ENCODE measurements at regions not wholly inside any gene's neighbourhood (a gene's known extent, or its start where the extent isn't known, plus 50 kb on each side); places are given as distances from the start of the nearest gene placed in this dataset.

GRCh38 chr20:60395991-60396390 lies 437.8 kb downstream of the CDH26 start:
- DNase-seq: no peak

DNA sequence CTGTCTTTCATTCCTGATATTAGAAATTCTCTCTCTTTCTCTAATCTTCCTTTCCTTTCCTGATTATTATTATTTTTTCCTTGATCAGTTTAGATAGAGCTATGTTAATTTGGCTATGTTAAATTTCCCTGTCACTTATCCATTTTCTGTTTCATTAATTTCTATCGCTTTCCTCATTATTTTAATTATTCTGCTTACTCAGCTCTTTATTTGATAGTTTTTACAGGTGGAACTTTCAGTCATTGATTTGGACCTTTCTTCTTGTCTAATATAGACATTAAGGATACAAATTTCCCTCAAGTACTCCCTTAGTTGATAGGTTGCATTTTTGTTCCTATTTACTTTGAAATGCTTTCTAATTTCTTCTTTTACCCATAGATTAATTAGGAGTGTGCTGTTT lies 442.3 kb downstream of the CDH26 start:
- DNase-seq: no peak

DNA sequence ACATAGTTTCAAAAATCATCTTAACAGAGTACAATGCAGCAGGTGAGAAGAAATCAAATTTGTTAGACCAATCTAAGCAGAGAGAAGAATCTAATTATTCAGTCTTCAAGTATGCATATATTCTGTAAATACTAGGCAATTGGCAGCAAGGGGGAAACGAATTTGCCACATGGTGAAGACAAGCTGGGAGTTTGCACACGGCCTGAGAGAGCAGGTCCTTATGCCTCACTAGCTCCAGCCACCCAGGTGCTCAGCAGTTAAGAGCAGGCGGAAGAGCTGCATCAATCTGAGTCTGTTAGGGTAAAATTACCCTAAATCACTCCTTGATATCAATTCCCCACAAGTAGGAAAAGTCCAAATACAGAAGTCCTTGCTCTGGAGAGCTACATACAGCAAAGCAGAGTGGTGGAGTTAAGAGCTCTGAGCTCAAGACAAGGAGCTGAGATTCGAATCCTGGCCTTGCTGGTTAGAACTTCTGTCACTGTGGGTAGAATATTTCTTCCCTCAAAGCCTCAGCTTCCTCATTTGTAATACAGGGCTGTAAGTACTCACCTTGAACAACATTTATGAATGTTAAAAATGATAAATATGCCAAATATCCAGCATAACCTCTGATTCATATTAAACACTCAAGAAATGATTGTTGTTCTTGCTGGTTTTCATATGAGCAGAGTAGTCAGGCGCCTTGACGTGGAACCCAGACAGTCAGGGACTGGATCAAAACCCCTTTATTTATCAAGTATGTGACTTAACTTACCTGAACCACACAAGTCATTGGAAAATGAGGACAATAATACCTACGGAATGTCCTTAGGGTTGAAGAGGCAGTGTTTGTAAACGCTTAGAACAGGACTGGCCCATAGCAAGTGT lies 444.2 kb downstream of the CDH26 start:
- no peak for DNase-seq

DNA sequence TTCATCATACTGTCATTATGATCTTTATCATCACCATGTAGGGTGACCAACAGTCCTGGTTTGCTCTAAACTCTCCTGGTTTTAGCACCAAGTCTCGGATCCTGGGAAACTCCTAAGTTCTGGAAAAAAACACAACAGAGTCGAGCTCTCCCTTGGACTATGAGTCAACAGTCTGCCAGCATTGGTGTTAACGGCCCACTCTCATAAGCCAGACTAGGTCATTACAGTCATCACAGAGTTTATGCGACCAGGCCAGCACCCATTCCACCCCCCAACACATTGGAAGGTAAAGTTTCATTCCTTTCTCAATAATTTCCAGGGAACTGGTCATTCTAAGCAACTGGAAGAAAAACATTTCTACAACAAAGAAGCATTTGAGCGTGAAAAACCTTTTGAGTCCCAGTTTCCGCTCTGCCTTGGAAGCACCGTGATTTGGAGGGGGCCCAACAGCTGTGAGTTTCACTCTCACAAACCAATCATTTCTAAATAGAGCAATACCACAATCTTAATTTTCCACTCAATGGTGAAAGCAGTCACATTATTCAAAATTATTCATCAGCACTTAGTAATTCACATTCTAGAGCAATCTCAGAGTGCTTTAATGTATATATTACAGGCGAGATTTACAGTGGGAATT lies 445.0 kb downstream of the CDH26 start:
- no peak for DNase-seq

GRCh38 chr20:60407011-60407771 lies 449.0 kb downstream of the CDH26 start:
- no peak for DNase-seq

- DNase-seq: no peak
These were observed 449.7 kb downstream of the CDH26 start for GRCh38 chr20:60407938-60408337.

DNA sequence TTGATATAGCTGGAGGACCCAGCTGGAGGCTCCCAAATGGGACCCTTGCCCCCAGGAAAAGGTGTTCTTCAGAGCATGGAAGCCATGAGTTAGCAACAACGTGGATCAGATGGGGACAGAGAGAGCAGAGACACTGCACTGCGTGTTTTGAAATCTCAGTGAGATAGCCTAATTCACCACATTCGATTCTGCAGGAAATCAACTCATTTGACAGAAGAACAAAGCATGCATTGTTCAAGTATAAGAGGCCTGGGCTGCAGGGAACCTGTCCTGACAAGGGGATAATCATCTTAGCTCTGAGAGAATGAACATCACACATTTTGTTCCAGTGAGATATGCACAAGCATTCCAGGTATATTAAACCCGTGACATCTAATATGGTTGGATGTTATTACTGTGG lies 450.2 kb downstream of the CDH26 start:
- DNase-seq: no peak

- no peak for DNase-seq
These were observed 452.5 kb downstream of the CDH26 start for GRCh38 chr20:60410618-60411264.

DNA sequence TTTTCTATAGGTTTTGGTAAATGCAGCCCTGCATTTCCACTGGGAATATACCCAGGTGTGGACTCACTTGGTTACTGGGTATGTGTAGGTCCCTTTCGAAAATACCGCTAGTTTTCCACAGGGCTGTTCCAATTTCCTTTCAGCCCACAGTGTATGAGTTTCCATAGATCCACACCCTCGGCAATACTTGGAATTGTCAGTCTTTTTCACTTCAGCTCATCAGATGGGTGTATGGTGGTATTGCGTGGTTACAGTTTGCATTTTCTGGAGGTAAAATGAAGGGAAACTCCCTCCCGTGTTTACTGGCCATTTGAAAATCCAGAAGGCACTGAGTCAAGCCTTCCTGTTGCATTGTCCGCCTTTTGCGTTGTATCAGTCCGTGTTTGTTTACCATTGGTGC lies 453.6 kb downstream of the CDH26 start:
- DNase-seq: no peak

GRCh38 chr20:60420676-60421229 lies 462.5 kb downstream of the CDH26 start:
- no peak for DNase-seq

DNA sequence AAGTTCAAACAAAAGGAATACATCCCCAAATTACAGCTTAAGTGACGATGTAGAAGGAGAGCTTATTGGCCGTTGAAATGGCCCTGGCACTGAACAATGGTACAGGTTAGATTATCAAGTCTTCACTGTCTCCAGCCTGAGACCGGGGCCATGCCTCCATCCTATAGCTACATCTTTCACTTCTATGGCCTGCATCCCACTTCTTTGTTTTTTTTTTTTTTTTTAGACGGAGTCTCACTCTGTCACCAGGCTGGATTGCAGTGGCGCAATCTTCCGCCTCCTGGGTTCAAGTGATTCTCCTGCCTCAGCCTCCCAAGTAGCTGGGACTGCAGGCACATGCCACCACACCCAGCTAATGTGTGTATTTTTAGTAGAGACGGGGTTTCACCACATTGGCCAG lies 464.6 kb downstream of the CDH26 start:
- no peak for DNase-seq

GRCh38 chr20:60424267-60424902 lies 466.2 kb downstream of the CDH26 start:
- DNase-seq: no peak

- no peak for DNase-seq
These were observed 469.3 kb downstream of the CDH26 start for GRCh38 chr20:60427516-60427915.

GRCh38 chr20:60428651-60429050 lies 470.4 kb downstream of the CDH26 start:
- no peak for DNase-seq

GRCh38 chr20:60430516-60431001 lies 472.3 kb downstream of the CDH26 start:
- DNase-seq: no peak

- no peak for DNase-seq
These were observed 473.1 kb downstream of the CDH26 start for GRCh38 chr20:60431349-60431748.

DNA sequence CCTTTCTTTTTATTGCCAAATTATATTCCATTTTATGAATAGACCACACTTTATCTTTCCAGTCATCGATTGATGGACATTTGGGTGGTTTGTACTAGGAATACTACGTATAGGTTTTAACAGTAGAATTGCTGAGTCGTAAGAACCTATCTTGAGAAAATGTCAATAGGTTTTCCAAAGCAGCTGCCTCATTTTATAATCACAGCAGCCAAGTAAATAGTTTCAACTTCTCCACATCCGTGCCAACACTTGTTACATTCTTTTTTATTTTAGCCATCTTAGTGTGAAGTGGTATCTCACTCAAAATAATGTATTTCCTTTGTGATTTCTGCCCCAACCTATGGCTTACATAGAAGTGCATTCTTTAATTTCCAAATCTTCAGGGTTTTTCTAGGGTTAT lies 479.2 kb downstream of the CDH26 start:
- DNase-seq: no peak

- no peak for DNase-seq
These were observed 488.3 kb downstream of the CDH26 start for GRCh38 chr20:60446267-60447111.

DNA sequence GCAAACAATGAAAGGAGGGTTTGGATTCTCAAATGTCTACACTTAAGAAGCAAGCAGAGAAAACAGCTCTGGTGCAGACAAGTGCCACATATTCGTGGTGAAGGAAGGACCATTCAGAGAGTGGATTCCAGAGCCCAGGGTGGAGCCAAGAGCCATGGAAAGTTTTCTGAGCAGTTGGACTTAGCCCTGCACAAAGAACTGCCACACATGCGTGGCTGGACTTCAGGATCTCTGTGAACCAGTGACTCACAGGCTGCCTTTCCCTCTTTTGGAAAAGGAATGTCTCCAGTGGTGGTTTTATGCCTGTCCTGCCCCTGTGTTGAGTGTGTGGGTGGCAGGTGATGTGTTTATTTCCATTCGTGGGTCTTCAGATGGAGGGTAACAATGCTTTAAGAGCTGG lies 489.5 kb downstream of the CDH26 start:
- no peak for DNase-seq

- no peak for DNase-seq
These were observed 495.4 kb downstream of the CDH26 start for GRCh38 chr20:60453388-60454246.
